A549 (cell line): ENCODE measurements at regions not wholly inside any gene's neighbourhood (a gene's known extent, or its start where the extent isn't known, plus 50 kb on each side); places are given as distances from the start of the nearest gene placed in this dataset.

Experiments used
- CEBPB ChIP-seq, 2 experiments: fragments of >200 bp in 1 of 2; sonication (Bioruptor Twin) in 1 of 2; formaldehyde crosslinking in 1 of 2; IDR thresholded peaks; 2 replicates each; pipeline ENCODE4 v1.6.1; 2012 to 2016
- CTCF ChIP-seq: fragments of >200 bp; sonication (Bioruptor Twin); formaldehyde crosslinking; IDR thresholded peaks from 3 replicates; pipeline ENCODE4 v1.5.1; 2016
- EP300 ChIP-seq, 2 experiments: fragments of >200 bp; sonication (Bioruptor Twin); formaldehyde crosslinking; IDR thresholded peaks; 2 replicates in 1 of 2; 3 replicates in 1 of 2; pipeline ENCODE4 v1.6.1; 2016 to 2017
- POLR2A ChIP-seq: IDR thresholded peaks from 2 replicates; pipeline ENCODE4 v1.6.1; 2012; ENCODE audit warnings: mild to moderate bottlenecking, low read length
- RAD21 ChIP-seq, 2 experiments: fragments of >200 bp in 1 of 2; sonication (Bioruptor Twin) in 1 of 2; formaldehyde crosslinking in 1 of 2; IDR thresholded peaks in 1 of 2; conservative IDR thresholded peaks in 1 of 2; 2 replicates in 1 of 2; 3 replicates in 1 of 2; pipeline ENCODE4 v1.6.1; 2012 to 2018; ENCODE audit warnings: inconsistent platforms in 1 of 2
- REST ChIP-seq: fragments of 200-600 bp; sonication (generic); IDR thresholded peaks from 2 replicates; pipeline ENCODE4 v1.6.1; 2016; ENCODE audit warnings: antibody characterized with exemption, mild to moderate bottlenecking, moderate library complexity
- RFX5 ChIP-seq: fragments of 450-650 bp; IDR thresholded peaks from 2 replicates; pipeline ENCODE4 v1.7.1; 2014; ENCODE audit warnings: antibody characterized with exemption, mild to moderate bottlenecking, moderate library complexity
- SMC3 ChIP-seq: fragments of >200 bp; sonication (Bioruptor Twin); formaldehyde crosslinking; IDR thresholded peaks from 3 replicates; pipeline ENCODE4 v1.6.1; 2018; ENCODE audit warnings: inconsistent platforms

- TF ChIP-seq POLR2A (no peak), CTCF (no peak), SMC3 (no peak), RFX5 (no peak), RAD21 (conservative IDR thresholded peaks at IDR 0.05 in 1 of 2, IDR thresholded peaks at IDR 0.05 in 1 of 2) (no peak), REST (no peak), CEBPB (IDR thresholded peaks at IDR 0.05) (no peak), EP300 (IDR thresholded peaks at IDR 0.05) (no peak)
Measured at GRCh38 chr5:26148569-26149107, 889.7 kb downstream of the CDH9 start.
